ENCODE measurements at regions not wholly inside any gene's neighbourhood (a gene's known extent, or its start where the extent isn't known, plus 50 kb on each side); places are given as distances from the start of the nearest gene placed in this dataset.

GRCh38 chr18:59795882-59796281, 98.7 kb upstream of the CCBE1 start:
- CTCF ChIA-PET = no interaction called here
- no peak for TF ChIP-seq SRF (IDR thresholded peaks at IDR 0.05; ENCODE audit: low read depth)
- TF ChIP-seq RAD21 (IDR thresholded peaks at IDR 0.05; ENCODE audit: low read depth) = no peak
- no peak for TF ChIP-seq ZFX (IDR thresholded peaks at IDR 0.05)
- TF ChIP-seq REST (IDR thresholded peaks at IDR 0.05; ENCODE audit: low read depth) = no peak
- TF ChIP-seq SP1 (IDR thresholded peaks at IDR 0.05; ENCODE audit: low read depth) = no peak
- TF ChIP-seq EGR1 (IDR thresholded peaks at IDR 0.05; ENCODE audit: low read depth) = no peak
- no peak for TF ChIP-seq TCF7L2 (IDR thresholded peaks at IDR 0.05; ENCODE audit: borderline replicate concordance, extremely low read depth, insufficient read depth, insufficient read length)
- TF ChIP-seq CEBPB (IDR thresholded peaks at IDR 0.05; ENCODE audit: low read depth) = no peak
- TF ChIP-seq ZNF274 (IDR thresholded peaks at IDR 0.05; ENCODE audit: low read depth, low read length) = no peak
- no peak for TF ChIP-seq YY1 (IDR thresholded peaks at IDR 0.05; ENCODE audit: extremely low read depth, insufficient replicate concordance, low read depth, low read length)
- no peak for TF ChIP-seq MAX (IDR thresholded peaks at IDR 0.05)
- TF ChIP-seq CTCF (IDR thresholded peaks at IDR 0.05 in 2 of 3, conservative IDR thresholded peaks at IDR 0.05 in 1 of 3; ENCODE audit: borderline replicate concordance in 1 of 3, insufficient read depth in 1 of 3, low read depth in 2 of 3, low read length in 2 of 3) = no peak
- TF ChIP-seq JUND (IDR thresholded peaks at IDR 0.05) = no peak
- no peaks in the 10 kb centered on the region for H3K9me2 ChIP-seq (ENCODE audit: insufficient read depth)
- intact Hi-C loops (cut with micrococcal nuclease) = no loop called here
- H3K27ac ChIP-seq (ENCODE audit: low read depth, low read length) = no peak overlapping the region
- H3K9me3 ChIP-seq (ENCODE audit: control insufficient read depth in 1 of 2, insufficient read depth in 1 of 2, low read depth in 1 of 2, low read length in 2 of 2) = no peaks in the 10 kb centered on the region
- H3K4me1 ChIP-seq (ENCODE audit: control insufficient read depth in 1 of 2, insufficient read depth in 2 of 2, low read length in 2 of 2) = no peaks in the 10 kb centered on the region
- no peaks in the 10 kb centered on the region for H3K79me2 ChIP-seq (ENCODE audit: insufficient read depth, low read length)
- DNase-seq (ENCODE audit: low read depth, low spot score) (no peak), ATAC-seq (no peak)
- no peak overlapping the region for H2AFZ ChIP-seq (ENCODE audit: low read depth, low read length, poor library complexity, severe bottlenecking)
- H3K36me3 ChIP-seq (ENCODE audit: control insufficient read depth in 1 of 2, insufficient read depth in 2 of 2, low read length in 2 of 2) = no peaks in the 10 kb centered on the region
- H3K27me3 ChIP-seq (ENCODE audit: insufficient read depth, low read length) = no peaks in the 10 kb centered on the region
- POLR2A ChIA-PET = no interaction called here
- H3K9ac ChIP-seq (ENCODE audit: low read length) = no peak overlapping the region
- RAD21 ChIA-PET (ENCODE audit: low non-redundant PET in 1 of 2, low total read pairs in 2 of 2, uncharacterized antibody in 2 of 2, unreplicated experiment in 2 of 2) = interaction anchor here in 1 of 2 experiments (0.8 kb wide), 1 partner anchor 33 kb away, joined by 4 read pairs; no protein-coding TSS in a partner anchor
- no peak overlapping the region for H3K4me3 ChIP-seq (replicated peaks in 1 of 2; ENCODE audit: low read depth in 1 of 2, low read length in 2 of 2)
- H4K20me1 ChIP-seq (ENCODE audit: insufficient read depth) = no peaks in the 10 kb centered on the region
- BruUV-seq (replicated peaks) = no TSS peak
- no peak overlapping the region for H3K4me2 ChIP-seq (ENCODE audit: low read length)
